GM19463 (cell line): ENCODE measurements at regions not wholly inside any gene's neighbourhood (a gene's known extent, or its start where the extent isn't known, plus 50 kb on each side); places are given as distances from the start of the nearest gene placed in this dataset.

Experiments used
- ATAC-seq: cut with Tn5 transposase; IDR thresholded peaks from one replicate; pipeline ENCODE4 v1.9.1; 2021; ENCODE audit warnings: mild to moderate bottlenecking, moderate library complexity; ENCODE audit not compliant: unreplicated experiment

DNA sequence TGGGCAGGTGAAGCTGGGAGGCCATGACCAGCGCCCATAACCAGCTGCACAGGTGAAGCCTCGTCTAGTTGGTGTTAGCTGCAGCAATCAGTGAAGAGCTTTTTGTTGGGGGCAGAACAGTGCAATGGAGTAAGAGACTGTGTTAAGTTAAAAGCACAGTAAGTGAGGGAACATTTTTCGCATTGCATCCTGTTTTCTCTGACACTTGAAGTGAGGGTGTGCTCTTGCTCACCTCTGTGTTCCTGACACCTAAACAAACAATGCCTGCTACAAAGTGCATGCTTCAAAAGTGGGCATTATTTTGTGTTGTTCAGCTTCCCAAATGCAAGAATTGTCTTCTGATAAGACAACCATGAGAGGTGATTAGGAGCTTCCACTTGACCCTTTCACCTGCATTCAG lies 324.0 kb upstream of the ACVR2A start:
- ATAC-seq, result no peak

- no peak for ATAC-seq
These were observed 325.7 kb upstream of the ACVR2A start for GRCh38 chr2:147519178-147519577.

DNA sequence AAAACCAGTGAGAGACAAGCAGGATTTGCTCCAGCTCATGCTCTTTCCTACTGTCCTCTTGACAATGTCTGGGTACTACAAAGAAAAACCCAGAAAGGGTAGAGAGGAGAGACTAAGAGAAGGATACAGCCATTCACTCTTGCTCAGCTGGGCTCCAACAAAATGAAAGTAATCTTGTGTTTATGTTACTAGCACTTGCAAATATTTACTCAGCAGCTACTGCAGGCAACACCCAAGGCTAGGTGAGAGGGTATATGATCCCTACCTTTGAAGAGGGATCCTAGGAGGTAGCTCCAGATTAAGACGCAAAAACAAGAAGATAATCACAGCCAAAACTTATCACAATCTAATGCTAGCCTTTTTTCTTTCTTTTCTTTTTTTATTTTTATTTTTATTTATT lies 329.6 kb upstream of the ACVR2A start:
- ATAC-seq, result no peak

GRCh38 chr2:147512206-147512605 lies 332.6 kb upstream of the ACVR2A start:
- ATAC-seq, result no peak

GRCh38 chr2:147511491-147511948 lies 333.3 kb upstream of the ACVR2A start:
- no peak for ATAC-seq

DNA sequence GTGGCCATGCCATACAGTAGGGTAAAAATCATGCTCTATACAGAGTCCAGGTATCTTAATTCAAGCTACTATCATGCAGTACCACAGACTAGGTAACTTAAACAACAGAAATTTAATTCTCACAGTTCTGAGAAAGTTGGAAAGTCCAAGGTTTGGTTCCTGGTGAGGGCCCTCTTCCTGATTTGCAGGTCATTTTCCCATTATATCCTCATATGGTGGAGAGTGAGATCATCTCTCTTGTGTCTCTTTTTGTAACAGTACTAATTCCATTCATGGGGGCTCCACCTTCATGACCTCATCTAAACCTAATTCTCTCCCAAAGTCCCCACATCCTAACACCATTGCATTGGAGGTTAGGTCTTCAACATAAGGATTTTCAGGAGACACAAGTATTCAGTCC lies 335.0 kb upstream of the ACVR2A start:
- no peak for ATAC-seq

GRCh38 chr2:147506889-147507288 lies 337.9 kb upstream of the ACVR2A start:
- ATAC-seq, result no peak

DNA sequence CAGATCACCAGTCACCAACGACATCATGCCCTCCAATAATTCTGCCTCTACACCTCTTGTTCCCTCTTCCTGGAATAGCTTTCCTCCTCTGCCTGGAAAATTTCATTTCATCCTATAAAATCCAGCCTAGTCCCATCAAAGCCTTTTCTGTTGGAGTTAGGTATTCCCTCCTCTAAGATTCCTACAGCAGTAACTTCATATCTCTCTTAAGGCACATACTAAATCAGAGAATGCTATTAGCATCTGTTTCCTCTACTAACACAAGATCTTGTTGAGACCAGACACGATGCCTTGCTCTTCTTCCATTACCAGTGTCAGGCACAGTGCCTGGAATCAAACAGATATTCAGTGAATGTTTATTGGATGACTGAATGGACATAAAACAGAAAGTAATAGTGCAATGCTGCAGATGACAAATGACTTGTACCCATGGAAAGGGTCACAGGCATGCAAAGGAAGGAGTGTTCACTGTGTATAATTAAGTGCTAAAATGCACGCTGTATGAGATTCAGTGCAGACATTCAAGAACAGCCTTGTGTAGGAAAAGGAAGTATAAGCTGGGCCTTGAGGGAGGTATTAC lies 342.0 kb upstream of the ACVR2A start:
- ATAC-seq, result no peak

- no peak for ATAC-seq
These were observed 342.9 kb upstream of the ACVR2A start for GRCh38 chr2:147501968-147502367.

DNA sequence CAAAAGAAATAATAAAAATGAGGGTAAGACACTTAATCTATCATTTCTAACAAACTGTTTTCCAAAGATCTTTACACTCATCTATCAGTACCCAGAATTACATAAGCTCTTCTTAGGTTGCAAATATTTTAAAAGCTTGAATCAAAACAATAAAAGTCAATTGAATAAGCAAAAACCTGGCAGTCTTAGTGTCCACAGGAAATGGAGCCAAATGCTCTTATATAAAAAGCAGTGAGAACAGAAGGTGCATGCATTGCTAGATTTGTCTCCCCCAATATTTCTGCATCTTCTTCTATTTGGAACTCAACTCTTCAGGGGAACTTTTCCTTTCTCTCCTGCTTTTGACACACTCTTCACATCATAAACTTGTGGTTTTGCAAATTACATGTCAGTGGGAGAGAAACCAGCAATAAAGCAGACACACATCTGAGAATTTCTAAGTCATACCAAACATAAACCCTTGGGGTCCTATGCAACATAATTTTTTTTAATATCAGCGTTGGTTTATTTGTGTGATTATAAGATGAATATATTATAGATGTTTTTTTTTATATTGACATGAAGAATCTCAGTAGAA lies 343.9 kb upstream of the ACVR2A start:
- no peak for ATAC-seq

DNA sequence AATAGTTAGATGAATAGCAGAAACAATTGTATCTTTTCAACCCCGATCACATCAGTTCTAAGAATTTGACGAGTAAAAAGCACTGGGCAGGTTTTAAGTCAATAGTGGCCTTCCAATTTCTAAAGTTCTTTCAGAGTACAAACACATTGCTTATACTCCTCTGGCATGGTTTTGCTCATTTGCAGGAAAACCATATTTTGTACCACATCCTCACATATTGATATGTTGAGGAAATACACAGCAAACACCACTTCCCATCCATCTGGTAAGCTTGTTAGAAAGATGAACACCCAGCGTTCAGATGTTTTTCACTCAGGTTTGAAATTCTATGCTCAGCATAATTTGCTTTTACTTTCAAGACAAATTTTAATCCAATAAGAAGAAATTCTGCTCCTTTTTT lies 344.6 kb upstream of the ACVR2A start:
- peak; percentile 7 for ATAC-seq

DNA sequence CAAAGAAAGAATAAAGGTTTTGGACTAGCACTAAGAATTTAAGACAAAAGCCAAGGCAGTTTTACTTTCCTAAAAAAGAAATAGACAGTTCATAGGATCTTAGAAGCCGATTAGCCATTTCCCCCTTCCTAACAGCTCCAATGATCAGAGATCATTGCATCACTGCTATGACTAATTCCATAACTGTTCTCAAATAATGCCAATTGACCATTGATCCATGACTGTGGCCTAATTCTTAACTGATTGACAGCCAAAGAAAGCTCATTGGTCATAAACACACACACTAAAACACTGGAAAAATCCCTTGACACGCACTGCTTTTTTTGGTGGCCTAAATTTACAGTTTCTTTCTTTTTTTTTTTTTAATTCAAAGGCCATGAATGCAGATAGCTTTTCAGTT lies 345.0 kb upstream of the ACVR2A start:
- ATAC-seq, result peak; percentile 78

GRCh38 chr2:147495734-147496133 lies 349.1 kb upstream of the ACVR2A start:
- ATAC-seq, result no peak

- ATAC-seq, result no peak
These were observed 352.4 kb upstream of the ACVR2A start for GRCh38 chr2:147492471-147492870.

DNA sequence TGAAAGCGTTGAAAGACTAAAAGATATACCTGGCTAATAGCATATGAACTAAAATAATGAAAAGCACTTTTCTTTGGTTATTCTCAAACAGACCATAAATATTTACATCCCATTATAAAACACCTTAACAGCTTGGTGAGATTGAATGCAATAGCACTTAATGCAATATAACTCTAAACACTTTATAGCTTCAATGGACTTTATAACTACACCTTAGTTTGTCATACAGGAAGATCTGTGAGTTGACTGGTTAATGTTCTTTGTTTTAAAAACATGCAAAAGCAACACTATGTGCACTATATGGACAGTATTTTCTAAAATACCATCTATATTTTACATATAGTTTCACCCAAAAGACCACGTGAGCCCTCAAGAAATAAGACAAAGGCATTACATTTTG lies 353.3 kb upstream of the ACVR2A start:
- no peak for ATAC-seq

GRCh38 chr2:147490401-147491261 lies 354.2 kb upstream of the ACVR2A start:
- no peak for ATAC-seq

GRCh38 chr2:147488472-147488871 lies 356.4 kb upstream of the ACVR2A start:
- no peak for ATAC-seq

- no peak for ATAC-seq
These were observed 356.9 kb upstream of the ACVR2A start for GRCh38 chr2:147487978-147488289.

DNA sequence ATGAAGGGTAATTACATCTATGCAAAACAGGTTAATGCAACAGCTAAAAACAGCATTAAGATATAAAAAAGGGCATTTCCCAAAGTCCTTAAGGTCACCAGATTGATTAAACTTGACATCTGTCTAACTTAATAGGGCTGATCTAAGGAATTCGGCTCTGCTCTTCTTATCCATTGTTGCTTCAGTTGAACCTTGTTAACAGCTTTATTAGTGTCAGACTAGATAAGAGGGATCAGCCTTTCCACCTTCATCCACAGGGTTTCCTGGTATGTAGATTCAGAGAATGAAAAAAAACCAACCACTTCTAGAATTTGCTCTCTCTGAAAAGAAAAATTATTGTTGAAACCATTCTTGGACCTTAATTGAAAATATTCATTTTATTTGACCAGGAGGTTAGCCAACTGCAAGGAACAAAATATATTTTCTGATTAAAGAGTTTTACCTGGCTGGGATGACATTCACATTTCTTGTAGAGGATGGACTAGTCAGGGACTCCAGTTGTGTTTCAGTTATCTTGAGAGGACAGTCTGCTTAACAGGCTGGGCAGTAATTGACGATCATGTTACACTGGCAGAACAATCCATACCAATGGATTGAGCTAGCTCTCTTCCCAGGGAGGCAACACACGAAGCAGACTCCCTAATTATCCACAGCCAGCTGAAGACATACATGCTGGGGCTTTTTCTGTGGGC lies 357.4 kb upstream of the ACVR2A start:
- no peak for ATAC-seq

DNA sequence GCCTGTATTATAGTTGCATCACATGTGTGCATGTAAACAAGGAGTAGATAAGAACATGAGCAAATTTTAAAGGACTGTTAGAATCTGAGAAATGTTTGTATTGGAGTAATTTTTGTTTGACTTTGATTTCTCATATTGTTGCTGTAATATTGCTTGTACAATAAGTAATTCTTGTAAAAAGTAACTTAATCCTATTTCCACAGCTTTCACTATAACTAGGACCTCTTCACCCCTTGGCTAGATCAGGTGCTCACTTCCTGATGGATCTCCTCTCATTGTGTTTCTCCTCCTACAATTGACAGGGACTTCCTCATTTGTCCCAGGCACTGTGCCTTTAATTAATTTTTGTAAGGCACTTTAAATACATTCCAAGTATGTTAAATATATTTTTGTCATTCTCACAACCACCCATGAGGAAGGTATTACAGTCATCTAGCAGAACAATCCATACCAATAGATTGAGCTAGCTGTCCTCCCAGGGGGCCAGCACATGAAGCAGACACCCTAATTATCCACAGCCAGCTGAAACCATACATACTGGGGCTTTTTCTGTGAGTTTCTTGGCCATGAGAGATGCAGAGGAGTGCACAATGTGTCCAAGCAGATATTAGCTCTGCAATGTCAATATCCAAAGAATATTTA lies 359.5 kb upstream of the ACVR2A start:
- no peak for ATAC-seq

DNA sequence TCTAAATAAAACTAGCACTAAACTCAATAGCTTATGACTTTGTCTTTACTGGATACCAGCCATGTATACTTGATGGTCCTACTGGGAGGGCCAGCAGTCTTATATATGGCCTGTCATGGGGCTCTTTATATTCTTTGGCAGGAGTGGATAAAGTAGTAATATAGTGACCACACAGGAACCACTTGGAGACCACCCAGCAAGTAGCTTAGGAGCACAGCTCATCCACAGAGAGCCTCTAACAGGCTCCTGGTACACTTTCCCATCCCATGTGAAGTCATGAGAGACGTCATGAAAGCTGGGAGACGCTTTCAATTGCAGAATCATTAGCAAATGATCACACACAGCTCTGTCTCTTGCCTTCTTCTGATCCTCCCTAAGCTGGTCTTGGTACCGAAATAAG lies 360.9 kb upstream of the ACVR2A start:
- ATAC-seq, result no peak
